GM19467 (cell line): ENCODE measurements at regions not wholly inside any gene's neighbourhood (a gene's known extent, or its start where the extent isn't known, plus 50 kb on each side); places are given as distances from the start of the nearest gene placed in this dataset.

Experiments
- ATAC-seq: cut with Tn5 transposase; IDR thresholded peaks from one replicate; pipeline ENCODE4 v1.9.1; 2021; ENCODE audit warnings: mild to moderate bottlenecking, moderate library complexity; ENCODE audit not compliant: unreplicated experiment

DNA sequence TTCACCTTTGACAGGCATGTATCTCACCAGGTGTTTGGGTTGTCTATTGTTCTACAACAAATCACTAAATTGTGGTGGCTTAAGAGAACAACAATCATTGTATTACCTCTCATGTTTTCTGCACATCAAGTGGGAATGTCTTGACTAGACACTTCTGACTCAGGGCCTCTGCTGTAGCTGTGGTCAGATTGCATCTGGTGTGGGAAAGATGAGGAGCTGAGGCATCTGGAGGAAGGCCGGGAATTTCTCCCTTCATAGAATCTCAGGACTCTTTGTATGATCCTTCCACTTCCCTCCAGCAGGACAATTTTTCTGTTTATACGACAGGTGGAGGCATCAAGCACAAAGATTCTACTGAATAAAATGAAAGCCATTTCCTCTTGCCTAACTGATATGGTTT lies 511.8 kb upstream of the NBEA start:
- ATAC-seq: no peak

DNA sequence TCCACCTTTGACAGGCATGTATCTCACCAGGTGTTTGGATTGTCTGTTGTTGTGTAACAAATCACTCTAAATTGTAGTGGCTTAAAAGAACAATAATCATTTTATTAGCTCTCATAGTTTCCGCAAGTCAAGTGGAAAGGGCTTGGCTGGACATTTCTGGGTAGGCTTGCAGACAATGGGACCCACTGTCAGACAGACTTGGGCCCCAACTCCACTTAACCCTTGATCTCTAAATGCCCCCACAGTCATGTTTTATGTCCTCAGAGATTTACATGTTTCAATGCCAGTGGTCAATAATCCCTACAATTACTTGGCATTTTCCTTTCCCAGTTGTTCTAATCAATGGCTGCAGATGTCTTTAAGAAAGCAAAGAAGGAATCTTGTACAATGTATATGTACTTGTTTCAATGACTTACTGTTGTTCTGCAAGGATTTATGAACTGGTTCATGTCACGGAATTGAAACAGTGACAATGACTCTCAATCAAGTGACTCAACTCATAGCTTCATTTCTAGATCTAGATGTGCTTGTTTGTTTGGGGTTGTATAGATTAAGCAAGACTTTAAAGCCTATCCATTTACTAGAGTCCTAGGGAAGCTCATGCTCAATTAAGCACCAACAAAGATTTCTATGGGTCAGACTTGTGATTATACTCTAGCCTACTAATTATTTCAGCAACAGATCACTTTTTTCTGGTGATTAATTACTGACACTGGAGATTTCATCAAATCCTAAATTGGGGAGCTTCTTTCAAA lies 510.1 kb upstream of the NBEA start:
- ATAC-seq: no peak

DNA sequence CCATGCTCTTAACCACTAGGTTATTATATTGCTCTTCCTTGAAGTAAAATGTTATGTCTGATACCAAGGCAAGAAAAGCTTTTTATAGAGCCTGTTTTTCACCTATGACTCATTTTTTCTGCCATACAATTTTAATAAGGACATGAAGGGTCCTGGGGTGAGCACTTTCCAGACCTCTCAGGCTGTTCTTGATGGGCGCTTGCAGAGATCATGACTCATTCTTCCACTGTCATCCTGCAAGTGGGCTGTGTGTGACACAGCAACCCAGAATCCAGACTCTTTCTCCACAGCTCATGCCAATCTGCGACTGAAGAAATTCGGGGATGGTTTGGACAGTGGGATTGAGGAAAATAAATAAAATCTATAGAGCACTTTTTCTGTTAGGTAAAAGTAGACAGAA lies 506.7 kb upstream of the NBEA start:
- ATAC-seq: no peak

DNA sequence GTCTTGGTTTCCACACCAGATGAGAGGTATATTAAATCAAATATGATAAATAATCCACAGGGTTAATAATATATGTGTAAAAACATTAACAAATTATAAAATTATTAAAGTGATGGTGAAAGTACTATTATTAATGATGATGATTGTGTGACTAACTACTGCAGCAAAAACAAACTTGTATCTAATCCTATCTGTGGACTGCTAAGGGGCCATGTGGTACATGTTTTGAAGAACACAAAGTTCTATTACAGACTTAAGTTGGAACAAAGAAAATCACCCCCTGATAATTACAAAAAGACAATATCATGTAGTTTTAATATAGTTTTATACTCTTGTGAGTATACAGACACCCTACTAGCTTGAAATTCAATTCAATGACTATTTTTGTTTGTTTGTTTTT lies 504.2 kb upstream of the NBEA start:
- no peak for ATAC-seq

DNA sequence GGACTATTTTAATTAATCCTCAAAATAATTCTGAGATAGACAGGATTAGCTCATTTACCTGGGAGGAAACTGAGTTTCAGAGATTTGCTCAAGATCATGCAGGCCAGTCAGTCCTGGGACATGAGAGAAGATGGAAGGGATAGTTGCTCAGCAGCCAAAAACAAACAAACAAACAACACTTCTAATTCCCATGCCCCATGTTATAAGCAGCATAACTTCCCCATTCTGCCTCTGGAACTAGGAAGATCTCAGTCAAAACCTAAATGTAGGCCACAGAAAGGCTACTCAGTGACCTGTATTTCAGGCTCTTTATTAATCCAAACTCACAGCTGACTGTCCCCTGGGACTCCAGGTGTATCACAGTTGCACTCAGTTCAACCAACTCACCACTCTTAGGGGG lies 489.2 kb upstream of the NBEA start:
- ATAC-seq: no peak

DNA sequence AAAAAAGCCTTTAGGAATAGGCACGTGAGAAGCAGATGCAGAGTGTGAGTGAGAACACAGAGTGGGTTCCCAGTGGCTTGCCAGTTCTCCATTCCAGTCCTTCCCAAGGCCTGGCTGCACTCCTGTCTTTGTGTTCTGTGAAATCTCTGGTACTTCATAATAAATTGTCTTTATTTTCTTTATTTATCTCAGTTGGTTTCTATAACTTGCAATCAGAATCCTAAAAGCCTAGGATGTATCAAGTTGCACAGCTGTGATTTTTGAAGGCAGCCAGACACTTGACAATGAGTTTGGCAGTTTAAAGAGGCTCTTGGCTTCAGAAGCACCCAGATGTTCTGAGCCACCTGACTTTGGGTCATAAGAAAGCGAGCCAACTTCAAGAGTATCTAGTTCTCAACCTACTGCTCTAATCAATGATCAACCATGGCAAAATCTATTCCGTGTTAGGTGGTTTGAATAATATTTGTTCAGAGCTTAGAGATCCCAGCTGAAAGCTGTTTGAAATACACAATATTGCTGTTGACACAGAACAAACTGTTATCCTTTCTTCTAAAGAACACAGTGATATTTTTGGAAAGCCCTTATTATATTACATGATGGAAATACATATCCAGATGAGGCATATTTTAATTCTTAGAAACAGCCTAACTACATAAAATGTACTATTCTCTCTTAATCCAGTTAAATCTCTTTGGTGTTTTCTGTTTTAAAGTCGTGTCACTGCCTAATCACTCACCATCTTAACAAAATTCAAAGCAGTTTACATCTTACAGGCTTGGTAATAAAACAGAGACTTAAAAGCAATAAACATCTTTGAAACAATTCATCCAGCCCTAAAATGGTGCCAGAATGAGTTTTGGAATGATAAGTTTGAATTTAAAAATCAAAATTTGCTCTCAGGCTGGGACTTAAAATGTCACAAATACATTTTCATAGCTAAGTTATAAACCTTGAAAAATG lies 483.0 kb upstream of the NBEA start:
- ATAC-seq: no peak

DNA sequence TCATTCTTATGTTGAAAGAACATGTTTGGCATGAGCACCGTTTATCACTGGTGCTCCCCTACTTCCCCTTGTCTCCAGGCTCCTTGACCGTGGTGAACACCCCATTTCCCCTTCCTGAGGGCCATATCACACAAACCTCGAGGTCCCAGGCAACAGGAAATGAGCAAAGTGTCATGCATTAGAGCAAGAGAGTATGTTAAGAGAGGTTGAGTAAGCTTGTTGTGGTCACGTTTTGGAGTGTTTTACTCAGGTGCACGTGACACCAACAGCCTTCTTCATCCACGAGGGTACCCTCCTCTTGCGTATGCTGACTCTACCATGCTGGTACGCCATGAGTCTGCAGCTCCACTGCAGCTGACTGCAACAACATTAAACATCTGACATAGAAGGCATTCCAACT lies 482.2 kb upstream of the NBEA start:
- no peak for ATAC-seq

DNA sequence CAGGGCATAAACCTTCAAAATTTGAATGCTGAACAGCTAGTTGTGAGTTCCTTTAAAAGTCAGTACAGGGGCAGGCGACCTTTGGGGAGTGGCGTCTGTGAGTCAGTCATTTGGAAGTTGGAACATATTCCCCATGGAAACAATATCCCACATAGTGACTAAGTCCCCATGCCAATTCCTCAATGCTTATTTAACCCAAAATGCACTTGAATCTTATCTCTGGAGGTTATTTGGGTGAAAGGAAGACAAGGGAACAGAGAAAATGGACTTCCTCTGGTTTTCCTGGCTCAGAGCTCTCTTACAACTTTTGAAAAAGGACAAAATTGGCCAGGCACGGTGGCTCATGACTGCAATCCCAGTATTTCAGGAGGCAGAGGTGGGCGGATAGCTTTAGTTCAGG lies 479.2 kb upstream of the NBEA start:
- ATAC-seq: no peak

DNA sequence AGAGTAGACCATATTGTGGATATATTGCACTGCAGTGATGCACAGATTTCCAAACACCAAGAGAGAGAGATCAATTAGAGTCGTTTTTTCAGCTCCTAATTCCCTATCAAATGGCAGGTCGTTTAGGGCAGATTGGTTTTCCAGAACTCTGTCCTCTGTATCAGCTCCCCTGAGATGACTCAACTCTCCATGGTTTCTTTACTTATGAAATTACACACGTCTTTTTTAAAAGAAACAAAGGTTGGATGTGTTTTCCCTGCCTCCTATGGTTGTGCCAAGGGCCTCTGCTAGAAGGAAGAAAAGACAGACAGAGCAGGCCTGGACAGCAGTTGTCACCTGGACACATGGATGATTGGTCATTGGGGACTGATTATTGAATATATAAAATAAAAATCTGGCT lies 478.1 kb upstream of the NBEA start:
- ATAC-seq: no peak

DNA sequence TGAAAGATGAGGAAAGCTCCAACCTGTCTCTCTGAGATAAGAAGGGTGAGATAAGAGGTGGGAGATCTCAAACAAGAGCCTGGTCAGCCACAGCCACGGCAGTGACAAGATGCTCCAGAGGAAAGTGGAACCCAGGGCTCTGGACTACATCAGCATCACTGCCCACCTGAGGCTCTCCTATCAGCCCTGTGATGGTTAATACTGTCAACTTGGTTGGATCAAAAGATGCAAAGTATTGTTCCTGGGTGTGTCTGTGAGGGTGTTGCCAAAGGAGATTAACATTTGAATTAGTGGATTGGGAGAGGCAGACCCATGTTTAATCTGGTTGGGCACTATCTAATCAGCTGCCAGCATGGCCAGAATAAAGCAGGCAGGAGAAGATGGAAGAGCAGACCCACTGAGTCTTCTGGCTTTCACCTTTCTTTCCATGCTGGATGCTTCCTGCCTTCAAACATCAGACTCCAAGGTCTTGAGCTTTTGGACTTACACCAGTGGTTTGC lies 476.6 kb upstream of the NBEA start:
- no peak for ATAC-seq

DNA sequence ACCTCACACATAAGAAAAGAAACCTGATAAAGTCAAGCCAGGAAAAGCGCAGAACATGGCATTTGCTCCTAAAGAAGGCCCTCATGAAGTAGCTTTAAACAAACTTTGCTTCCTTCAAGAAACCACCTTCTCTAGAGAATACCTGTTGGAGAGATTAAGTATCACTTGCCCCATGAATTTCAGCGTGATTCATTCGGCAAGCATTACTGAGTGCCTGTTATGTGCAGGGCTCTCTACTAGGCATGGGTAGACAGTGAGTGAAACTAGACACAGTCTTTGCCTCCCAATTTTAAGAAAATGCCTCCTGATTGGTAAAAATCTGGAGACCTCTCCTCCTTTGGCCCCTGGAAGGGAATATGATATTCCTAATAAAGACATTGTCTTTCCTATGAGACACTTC lies 475.8 kb upstream of the NBEA start:
- no peak for ATAC-seq

DNA sequence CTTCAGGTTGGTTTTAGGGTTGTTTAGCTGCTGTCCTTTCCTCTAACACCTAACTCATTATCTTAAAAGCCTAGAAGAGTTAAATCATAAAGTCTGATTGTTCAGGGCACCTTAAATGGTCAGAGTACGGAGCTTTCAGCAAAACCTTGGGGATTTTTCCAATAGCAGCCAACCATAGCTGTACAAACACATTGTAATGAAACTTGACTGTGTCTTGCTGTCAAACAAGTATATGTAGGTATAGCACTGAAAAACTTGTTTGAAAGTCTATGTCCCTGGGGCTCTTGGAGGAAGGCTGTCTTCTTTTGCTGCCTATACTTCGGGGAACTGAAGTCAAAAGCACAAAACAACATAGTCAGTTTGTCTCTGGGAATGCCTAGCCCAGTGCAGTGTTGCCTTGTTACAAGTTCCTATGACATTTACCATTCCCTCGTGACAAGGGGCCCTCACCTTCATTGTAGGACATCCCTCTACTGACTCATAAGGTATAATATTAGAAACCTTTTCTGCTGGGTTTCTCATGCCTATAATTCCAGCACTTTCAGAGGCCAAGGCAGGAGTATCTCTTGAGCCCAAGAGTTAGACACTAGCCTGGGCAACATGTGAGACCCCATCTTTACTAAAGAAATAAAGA lies 474.5 kb upstream of the NBEA start:
- no peak for ATAC-seq

DNA sequence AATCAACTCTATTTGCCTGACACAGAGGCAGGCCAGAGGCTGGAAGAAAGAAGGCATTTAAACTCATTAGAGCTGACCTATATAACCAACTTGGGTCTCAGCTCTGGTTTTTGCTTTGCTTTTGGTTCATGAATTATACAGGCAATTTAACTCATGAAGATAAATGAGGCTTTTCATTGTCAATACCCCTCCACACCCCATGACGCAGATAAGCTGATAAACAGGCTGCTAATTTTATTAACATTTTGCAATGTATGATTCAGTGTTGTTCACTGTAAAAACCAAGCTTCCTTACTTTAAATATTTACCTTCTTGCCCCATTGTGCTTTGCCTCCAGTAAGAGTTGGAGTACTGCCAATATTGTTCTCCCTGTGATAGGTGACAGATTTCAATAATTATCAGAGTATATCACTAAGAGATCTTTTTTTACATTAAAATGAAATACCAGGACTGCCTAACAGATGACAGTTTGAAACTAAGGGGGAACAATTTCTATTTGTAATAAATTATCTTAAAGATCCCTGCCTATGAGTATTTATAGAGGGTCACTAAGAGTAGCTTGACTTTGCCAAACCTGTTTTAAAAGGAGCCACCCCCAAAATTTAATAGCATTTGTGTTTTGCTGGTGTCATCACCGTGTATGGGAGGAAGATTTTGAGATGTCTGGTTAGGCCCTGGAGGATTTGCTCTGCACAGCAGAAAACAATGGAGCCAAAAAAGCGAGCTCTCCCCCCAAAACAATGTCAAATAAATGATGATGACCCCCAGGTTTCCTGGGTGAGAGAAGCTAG lies 472.7 kb upstream of the NBEA start:
- ATAC-seq: no peak

DNA sequence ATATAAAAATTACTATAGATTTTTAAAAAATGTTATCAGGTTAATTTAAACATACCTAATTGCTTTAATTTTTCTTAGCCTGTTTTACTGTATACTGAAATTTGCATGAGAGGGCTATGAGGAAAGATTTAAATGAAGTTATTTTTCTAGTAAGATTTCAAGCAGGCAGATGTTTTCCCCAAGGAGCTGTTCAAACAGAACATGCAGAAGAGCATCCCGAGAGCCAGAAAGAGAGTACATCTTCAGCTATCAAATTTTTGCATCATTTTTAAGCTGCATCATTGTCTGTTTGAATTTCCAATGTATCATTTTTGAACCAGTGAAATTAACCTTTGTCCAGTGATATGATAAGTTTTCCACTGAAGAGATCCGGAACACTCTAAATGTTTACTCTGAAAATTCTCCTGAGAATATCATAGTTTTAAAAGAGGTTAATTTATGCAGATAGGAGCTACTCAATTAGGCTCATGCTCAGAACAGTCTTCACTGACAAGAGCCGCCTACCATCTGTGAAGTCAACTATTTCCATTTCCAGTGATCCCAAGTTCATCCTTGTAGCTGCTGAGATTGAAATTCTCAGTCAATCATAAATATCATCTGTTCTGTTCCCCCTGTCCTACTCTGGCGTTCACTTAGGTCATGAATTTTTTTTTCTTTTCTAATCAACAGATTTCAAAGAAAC lies 467.7 kb upstream of the NBEA start:
- ATAC-seq: no peak

DNA sequence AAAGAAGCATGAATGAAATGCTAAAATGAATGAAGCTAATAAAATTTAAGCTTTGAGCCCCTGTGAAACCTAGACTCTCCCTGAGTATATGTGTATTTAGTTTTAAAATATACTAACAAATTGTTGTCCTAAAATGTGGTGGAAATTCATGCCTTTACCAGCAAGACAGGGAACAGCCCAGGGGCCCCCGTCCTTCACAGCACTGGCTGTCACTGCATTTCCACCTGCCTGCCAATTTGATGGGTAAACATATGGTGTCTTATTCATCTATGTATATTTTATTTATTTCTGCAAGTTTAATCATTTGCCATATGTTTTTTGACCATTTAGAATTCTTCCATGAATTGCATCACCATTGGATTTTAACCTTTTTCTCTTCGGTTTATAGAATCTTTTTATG lies 463.7 kb upstream of the NBEA start:
- ATAC-seq: no peak

DNA sequence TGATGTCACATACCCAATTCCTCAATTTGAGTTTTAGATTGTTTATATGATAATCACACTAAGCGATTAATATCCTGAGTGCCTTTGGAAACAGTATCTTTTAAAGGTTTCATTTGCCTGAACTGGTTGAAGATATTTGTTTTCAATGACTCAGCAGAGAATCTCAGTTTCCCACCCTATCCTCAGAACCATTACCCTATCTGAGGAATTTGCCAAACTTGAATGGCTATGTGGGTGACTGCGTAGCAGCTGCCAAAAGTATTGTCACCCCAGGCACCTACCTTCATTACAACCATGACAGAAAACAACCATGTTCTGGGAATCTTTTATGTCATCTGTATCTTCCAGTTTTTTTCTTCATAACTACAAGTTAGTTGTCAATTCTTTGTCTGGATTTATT lies 440.1 kb upstream of the NBEA start:
- ATAC-seq: no peak

DNA sequence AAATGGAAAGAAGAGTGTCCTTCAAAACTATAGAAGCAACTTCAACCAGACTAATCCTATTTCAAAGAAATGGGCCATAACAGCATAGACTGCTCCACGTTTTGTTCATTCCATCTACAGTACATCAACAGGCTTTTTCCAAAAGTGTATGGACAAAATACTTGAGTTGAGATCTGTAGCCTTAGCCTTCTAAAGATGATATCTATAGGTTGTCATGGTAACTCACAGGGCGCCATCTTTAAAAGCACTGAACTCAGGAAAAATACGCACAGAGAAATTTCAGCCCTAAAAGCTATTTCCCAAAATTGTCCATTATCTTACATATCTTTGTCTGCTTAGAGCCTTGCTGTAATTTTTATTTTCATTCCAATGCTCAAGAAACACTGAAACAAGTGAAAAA lies 439.4 kb upstream of the NBEA start:
- ATAC-seq: no peak

DNA sequence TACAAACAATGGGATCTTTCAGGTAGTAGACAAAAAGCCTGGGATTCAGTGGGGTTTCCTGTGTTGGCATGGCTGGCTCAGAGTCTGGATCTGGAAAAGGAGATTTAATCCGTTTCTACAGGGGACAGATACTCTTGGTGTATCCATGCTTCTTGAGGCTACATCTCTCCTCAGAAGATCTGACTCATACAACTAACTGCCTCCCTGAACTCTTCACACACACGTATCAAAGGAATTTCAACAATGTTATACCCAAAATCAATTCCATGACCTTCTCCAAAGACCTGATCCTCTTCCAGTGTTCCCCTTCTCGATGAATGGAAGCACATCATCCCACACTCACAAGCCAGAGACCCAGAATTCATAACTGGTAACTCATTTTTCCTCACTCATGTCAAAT lies 435.3 kb upstream of the NBEA start:
- ATAC-seq: no peak

DNA sequence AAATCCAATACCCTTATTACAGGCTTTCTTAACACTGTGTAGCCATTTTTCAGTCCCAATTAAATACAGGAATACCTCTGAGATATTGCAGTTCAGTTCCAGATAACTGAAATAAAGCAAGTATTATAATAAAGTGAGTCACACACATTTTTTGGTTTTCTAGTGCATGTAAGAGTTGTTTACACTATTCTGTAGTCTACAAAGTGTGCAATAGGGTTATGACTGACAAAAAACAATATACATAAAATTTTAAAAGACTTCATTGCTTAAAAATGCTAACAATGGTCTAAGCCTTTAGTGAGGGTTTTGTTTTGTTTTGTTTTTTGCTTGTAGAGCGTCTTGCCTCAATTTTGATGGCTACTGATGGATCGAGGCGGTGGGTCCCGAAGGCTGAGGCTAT lies 434.4 kb upstream of the NBEA start:
- no peak for ATAC-seq

DNA sequence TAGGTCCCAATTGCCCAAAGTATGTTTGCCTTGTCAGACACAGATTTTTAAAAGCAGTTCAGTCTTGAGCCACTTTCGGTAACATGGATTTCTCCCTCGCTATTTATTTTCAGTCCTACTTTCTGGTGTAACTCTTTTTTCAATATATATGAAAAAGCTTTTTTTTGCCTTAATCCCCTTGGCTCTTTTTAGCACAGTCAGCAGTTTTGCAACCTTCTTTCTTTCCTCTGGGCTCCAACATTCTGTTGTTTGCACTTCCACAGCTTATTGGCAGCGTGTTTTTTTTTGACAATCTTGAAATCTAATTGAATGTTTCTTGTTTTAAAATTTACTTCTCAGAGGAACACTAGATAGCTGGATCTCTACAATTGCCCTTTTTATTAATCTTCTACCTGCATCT lies 429.3 kb upstream of the NBEA start:
- no peak for ATAC-seq
